ENCODE measurements at regions not wholly inside any gene's neighbourhood (a gene's known extent, or its start where the extent isn't known, plus 50 kb on each side); places are given as distances from the start of the nearest gene placed in this dataset.

GRCh38 chr5:171578049-171578828, 158.8 kb downstream of the FGF18 start:
- no peaks in the 10 kb centered on the region for H3K4me1 Mint-ChIP-seq
- no peak overlapping the region for H3K4me3 Mint-ChIP-seq
- peaks cover 5 to 7% (median 5%) of the 10 kb centered on the region in 3 donors for H3K27me3 Mint-ChIP-seq
- H3K27ac Mint-ChIP-seq, result peak overlapping the region in 1 of 6 donors; percentile 43
- H3K9me3 Mint-ChIP-seq, result peaks cover 2 to 19% (median 8%) of the 10 kb centered on the region in 7 donors
- no peak for DNase-seq
- peaks cover 9 to 10% of the 10 kb centered on the region in 2 donors for H3K36me3 Mint-ChIP-seq
- no peak for ATAC-seq (ENCODE audit: low read depth in 2 of 2)

DNA sequence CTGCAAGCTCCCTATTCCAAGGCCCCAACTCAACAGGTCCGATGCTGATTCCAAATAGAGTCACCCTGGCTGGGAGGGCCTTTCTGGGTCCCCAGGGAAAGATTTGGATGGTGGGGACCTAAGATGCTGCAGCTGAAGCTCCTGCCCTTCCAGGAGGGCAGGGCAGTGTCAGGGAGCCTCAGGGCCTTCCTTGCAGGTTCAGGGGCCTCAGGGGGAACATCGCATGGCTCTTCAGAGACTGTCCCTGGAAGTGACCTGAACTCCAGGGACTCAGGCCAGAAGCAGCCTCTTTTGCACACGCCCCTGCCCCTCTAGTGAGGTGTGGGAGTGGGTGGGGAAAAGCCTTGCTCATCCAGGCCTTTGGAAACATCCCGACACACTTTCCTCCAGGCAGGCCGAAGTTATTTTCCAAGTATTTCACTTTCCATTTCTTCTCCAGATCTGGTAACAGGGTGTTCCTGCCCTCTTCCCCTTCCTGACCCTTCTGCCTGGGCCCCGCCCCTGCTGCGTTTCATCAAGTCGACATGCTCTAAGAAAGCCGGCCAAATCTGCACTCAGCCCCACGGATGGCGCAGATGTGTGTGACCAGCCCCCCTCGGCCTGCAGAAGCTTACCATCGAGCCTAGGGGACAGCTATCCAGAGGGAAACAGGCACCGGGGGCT, 159.5 kb downstream of the FGF18 start:
- Mint-ChIP-seq H3K36me3 (peaks cover 9 to 10% of the 10 kb centered on the region in 2 donors), H3K4me1 (no peaks in the 10 kb centered on the region), H3K9me3 (peaks cover 3 to 19% (median 8%) of the 10 kb centered on the region in 7 donors), H3K4me3 (no peak overlapping the region), H3K27me3 (peaks cover 5 to 7% (median 5%) of the 10 kb centered on the region in 3 donors), H3K27ac (no peak overlapping the region)
- no peak for DNase-seq
- no peak for ATAC-seq (ENCODE audit: low read depth in 2 of 2)

DNA sequence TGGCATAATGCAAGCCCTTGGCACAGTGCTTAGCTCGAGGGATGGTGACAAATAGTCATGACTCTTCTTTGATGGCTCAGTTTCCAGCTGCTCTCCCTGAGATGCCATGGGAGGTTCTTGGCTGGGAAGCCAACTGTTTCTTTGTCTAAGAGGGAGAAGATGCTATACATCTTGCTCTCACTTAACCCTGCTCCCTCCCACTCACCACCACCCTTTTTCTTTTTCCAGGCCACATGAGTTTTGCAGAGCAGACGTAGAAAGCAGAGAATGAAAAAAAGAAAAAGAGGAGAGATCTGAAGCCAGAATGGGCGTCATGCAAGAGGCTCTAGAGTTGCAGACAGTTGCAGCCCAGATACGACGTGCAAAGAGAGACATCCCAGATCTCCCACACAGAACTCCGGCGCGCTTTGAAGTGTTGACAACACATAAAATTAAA, 160.5 kb downstream of the FGF18 start:
- H3K4me3 Mint-ChIP-seq, result no peak overlapping the region
- peaks cover 3 to 18% (median 8%) of the 10 kb centered on the region in 7 donors for H3K9me3 Mint-ChIP-seq
- no peaks in the 10 kb centered on the region for H3K4me1 Mint-ChIP-seq
- H3K27me3 Mint-ChIP-seq, result peaks cover 5 to 12% (median 12%) of the 10 kb centered on the region in 3 donors
- H3K36me3 Mint-ChIP-seq, result peaks cover 9 to 10% of the 10 kb centered on the region in 2 donors
- ATAC-seq (ENCODE audit: low read depth in 2 of 2), result no peak
- no peak for DNase-seq
- no peak overlapping the region for H3K27ac Mint-ChIP-seq

- no peak for ATAC-seq (ENCODE audit: low read depth in 2 of 2)
- H3K27me3 Mint-ChIP-seq, result peaks cover 5 to 12% (median 12%) of the 10 kb centered on the region in 3 donors
Observed at GRCh38 chr5:171580502-171581265, 161.2 kb downstream of the FGF18 start.

GRCh38 chr5:171581781-171582180, 162.3 kb downstream of the FGF18 start:
- no peak overlapping the region for H3K4me3 Mint-ChIP-seq
- peaks cover 0 to 3% (median 0%) of the 10 kb centered on the region in 7 donors for H3K9me3 Mint-ChIP-seq
- H3K27me3 Mint-ChIP-seq, result peaks cover 4 to 15% (median 5%) of the 10 kb centered on the region in 3 donors
- no peaks in the 10 kb centered on the region for H3K4me1 Mint-ChIP-seq
- no peak overlapping the region for H3K27ac Mint-ChIP-seq
- H3K36me3 Mint-ChIP-seq, result peaks cover 0 to 2% of the 10 kb centered on the region in 2 donors
- ATAC-seq (ENCODE audit: low read depth in 2 of 2), result no peak
- no peak for DNase-seq

More at GRCh38 chr5:171580502-171581265, 161.2 kb downstream of the FGF18 start:
- DNase-seq, result no peak
- Mint-ChIP-seq H3K27ac (no peak overlapping the region), H3K4me1 (no peaks in the 10 kb centered on the region), H3K9me3 (peaks cover 3 to 11% (median 8%) of the 10 kb centered on the region in 7 donors), H3K4me3 (no peak overlapping the region), H3K36me3 (peaks cover 9 to 10% of the 10 kb centered on the region in 2 donors)

DNA sequence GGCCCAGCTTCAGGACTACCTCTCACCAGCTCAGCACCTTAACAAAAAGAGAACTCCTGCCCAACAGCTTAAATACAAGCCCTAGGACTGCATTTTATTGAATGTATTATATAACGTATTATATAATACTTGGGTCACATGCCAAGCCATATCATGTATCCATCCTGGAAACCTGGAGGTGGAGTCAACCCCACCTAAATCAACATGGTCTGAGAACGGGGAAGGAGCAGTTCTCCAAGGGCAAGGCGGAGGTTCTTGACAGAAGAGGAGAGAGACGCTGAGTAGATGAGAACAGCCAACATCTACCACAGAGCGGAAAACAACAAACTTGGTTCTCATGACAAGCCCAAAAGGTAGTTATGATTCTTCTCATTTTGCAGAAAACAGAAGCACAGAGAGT, 163.4 kb downstream of the FGF18 start:
- DNase-seq, result no peak
- peaks cover 0 to 3% (median 0%) of the 10 kb centered on the region in 7 donors for H3K9me3 Mint-ChIP-seq
- no peak overlapping the region for H3K27ac Mint-ChIP-seq
- ATAC-seq (ENCODE audit: low read depth in 2 of 2), result no peak
- no peaks in the 10 kb centered on the region for H3K4me1 Mint-ChIP-seq
- no peaks in the 10 kb centered on the region for H3K36me3 Mint-ChIP-seq
- H3K27me3 Mint-ChIP-seq, result peaks cover 4 to 21% (median 9%) of the 10 kb centered on the region in 3 donors
- H3K4me3 Mint-ChIP-seq, result no peak overlapping the region

GRCh38 chr5:171585981-171586380, 166.5 kb downstream of the FGF18 start:
- Mint-ChIP-seq H3K9me3 (peaks cover 0 to 3% (median 0%) of the 10 kb centered on the region in 7 donors), H3K36me3 (no peaks in the 10 kb centered on the region), H3K4me3 (no peak overlapping the region), H3K27ac (no peak overlapping the region), H3K27me3 (peaks cover 4 to 21% (median 9%) of the 10 kb centered on the region in 3 donors), H3K4me1 (no peaks in the 10 kb centered on the region)
- no peak for ATAC-seq (ENCODE audit: low read depth in 2 of 2)
- DNase-seq, result no peak

- ATAC-seq (ENCODE audit: low read depth in 2 of 2), result no peak
- no peaks in the 10 kb centered on the region for H3K4me1 Mint-ChIP-seq
- H3K4me3 Mint-ChIP-seq, result no peak overlapping the region
- no peaks in the 10 kb centered on the region for H3K36me3 Mint-ChIP-seq
- DNase-seq, result no peak
- peaks cover 4 to 21% (median 9%) of the 10 kb centered on the region in 3 donors for H3K27me3 Mint-ChIP-seq
- peaks cover 0 to 3% (median 0%) of the 10 kb centered on the region in 7 donors for H3K9me3 Mint-ChIP-seq
- no peak overlapping the region for H3K27ac Mint-ChIP-seq
Observed at GRCh38 chr5:171586436-171586835, 167.0 kb downstream of the FGF18 start.

DNA sequence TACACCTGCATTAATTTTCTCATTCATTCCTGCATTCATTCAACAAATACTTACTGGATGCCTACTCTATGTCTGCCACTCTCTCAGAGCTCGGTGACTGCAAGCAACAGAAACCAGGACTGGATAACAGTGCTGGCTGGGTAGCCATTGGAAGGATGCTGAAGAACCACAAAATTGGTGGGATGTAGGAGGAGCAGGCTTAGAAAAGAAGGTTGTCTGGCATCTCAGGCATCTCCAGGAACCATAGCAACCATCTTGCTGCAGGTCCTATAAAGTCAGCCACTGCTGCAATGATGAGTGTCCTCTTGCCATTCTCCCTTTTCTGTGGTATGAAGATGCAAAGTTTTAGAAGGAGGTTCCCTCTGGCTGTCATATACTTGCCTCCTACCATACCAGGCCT, 168.6 kb downstream of the FGF18 start:
- Mint-ChIP-seq H3K4me1 (no peaks in the 10 kb centered on the region), H3K27ac (no peak overlapping the region), H3K36me3 (no peaks in the 10 kb centered on the region), H3K9me3 (peaks cover 0 to 2% (median 0%) of the 10 kb centered on the region in 7 donors), H3K4me3 (no peak overlapping the region), H3K27me3 (peaks cover 4 to 16% (median 7%) of the 10 kb centered on the region in 3 donors)
- ATAC-seq (ENCODE audit: low read depth in 2 of 2) (no peak), DNase-seq (no peak)

- H3K9me3 Mint-ChIP-seq, result no peaks in the 10 kb centered on the region
- ATAC-seq (ENCODE audit: low read depth in 2 of 2) (no peak), DNase-seq (no peak)
- no peak overlapping the region for H3K4me3 Mint-ChIP-seq
- H3K27me3 Mint-ChIP-seq, result peaks cover 4 to 16% (median 4%) of the 10 kb centered on the region in 3 donors
- no peaks in the 10 kb centered on the region for H3K36me3 Mint-ChIP-seq
- H3K4me1 Mint-ChIP-seq, result no peaks in the 10 kb centered on the region
- H3K27ac Mint-ChIP-seq, result no peak overlapping the region
Observed at GRCh38 chr5:171588790-171589189, 169.3 kb downstream of the FGF18 start.

- H3K27me3 Mint-ChIP-seq, result peaks cover 3 to 14% (median 4%) of the 10 kb centered on the region in 3 donors
- no peak for DNase-seq
- H3K9me3 Mint-ChIP-seq, result no peaks in the 10 kb centered on the region
- no peak for ATAC-seq (ENCODE audit: low read depth in 2 of 2)
- no peak overlapping the region for H3K27ac Mint-ChIP-seq
- no peaks in the 10 kb centered on the region for H3K4me1 Mint-ChIP-seq
- no peaks in the 10 kb centered on the region for H3K36me3 Mint-ChIP-seq
- H3K4me3 Mint-ChIP-seq, result no peak overlapping the region
Observed at GRCh38 chr5:171589461-171589860, 170.0 kb downstream of the FGF18 start.

- peaks cover 0 to 4% (median 2%) of the 10 kb centered on the region in 7 donors for H3K9me3 Mint-ChIP-seq
- no peak for DNase-seq
- ATAC-seq (ENCODE audit: low read depth in 2 of 2), result no peak
- H3K4me3 Mint-ChIP-seq, result no peak overlapping the region
- H3K27ac Mint-ChIP-seq, result no peak overlapping the region
- peaks cover 0 to 7% of the 10 kb centered on the region in 2 donors for H3K36me3 Mint-ChIP-seq
- H3K4me1 Mint-ChIP-seq, result no peaks in the 10 kb centered on the region
- peaks cover 3 to 4% (median 4%) of the 10 kb centered on the region in 3 donors for H3K27me3 Mint-ChIP-seq
Observed at GRCh38 chr5:171592076-171592475, 172.6 kb downstream of the FGF18 start.

DNA sequence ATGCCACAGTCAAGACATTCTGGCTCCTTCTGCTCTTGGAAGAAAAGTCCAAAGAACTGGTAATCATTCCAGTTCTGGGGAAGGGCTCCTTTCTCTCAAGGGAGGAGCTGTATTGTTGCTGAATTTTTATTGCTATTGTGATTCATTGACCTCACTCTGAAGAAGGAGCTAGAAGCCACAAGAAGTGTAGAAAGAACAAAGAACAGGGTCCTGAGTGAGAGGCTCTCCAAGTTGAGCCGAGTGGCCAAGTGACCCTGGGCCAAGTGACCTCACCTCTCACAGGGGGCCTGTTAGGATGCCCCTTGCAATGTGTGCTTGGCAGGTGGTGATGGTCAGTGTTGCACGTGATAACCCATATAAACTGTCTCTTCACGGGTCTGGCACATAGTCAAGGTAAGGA, 173.3 kb downstream of the FGF18 start:
- Mint-ChIP-seq H3K4me3 (no peak overlapping the region), H3K4me1 (no peaks in the 10 kb centered on the region), H3K36me3 (peaks cover 0 to 7% of the 10 kb centered on the region in 2 donors), H3K27ac (no peak overlapping the region), H3K9me3 (peaks cover 2 to 11% (median 4%) of the 10 kb centered on the region in 7 donors), H3K27me3 (peaks cover 0 to 4% (median 0%) of the 10 kb centered on the region in 3 donors)
- DNase-seq (no peak), ATAC-seq (ENCODE audit: low read depth in 2 of 2) (no peak)
